GM12878 (cell line): ENCODE measurements at regions not wholly inside any gene's neighbourhood (a gene's known extent, or its start where the extent isn't known, plus 50 kb on each side); places are given as distances from the start of the nearest gene placed in this dataset.

Source experiments
- ATAC-seq: fragments of 200-7000 bp; cut with Tn5 transposase; 3 replicates; pipeline ENCODE4 v1.9.1; 2020; ENCODE audit warnings: mild to moderate bottlenecking, moderate library complexity
- BruUV-seq: library from RNA; stranded (reverse); fragments of 400-500 nt; replicated peaks from 2 replicates; lab custom pipeline; 2021; lab: Mats Ljungman, UMichigan
- CTCF ChIA-PET: fragments of 300-600 bp; sonication (Branson Sonifier 250); formaldehyde crosslinking; extraction: SDS; loops from one replicate; lab custom pipeline; 2021; ENCODE audit warnings: inconsistent platforms; lab: Yijun Ruan, JAX
- POLR2A ChIA-PET: fragments of 350-600 bp; formaldehyde crosslinking; extraction: SDS; loops from one replicate; lab custom pipeline; 2021; ENCODE audit warnings: inconsistent platforms; lab: Charles Lee
- RAD21 ChIA-PET: fragments of 300-600 bp; sonication (Branson Sonifier 250); formaldehyde crosslinking; loops from one replicate; lab custom pipeline; 2023; ENCODE audit warnings: antibody characterized with exemption; ENCODE audit not compliant: unreplicated experiment; lab: Charles Lee
- SMC1A ChIA-PET: fragments of 300-600 bp; sonication (Branson Sonifier 250); formaldehyde crosslinking; loops from one replicate; lab custom pipeline; 2023; ENCODE audit not compliant: unreplicated experiment, uncharacterized antibody; lab: Charles Lee
- DNase-seq: peaks from one replicate; pipeline ENCODE4 v3.0.0-alpha.2; 2011; ENCODE audit warnings: low read depth, low spot score
- FAIRE-seq: peaks from 3 replicates; lab custom pipeline; 2011; peaks lifted over from hg19 to GRCh38; lab: Jason Lieb, UNC
- H2AFZ ChIP-seq: 2 replicates; pipeline ENCODE4 v1.6.0; 2011; ENCODE audit warnings: low read depth, low read length, control low read depth; ENCODE audit not compliant: control insufficient read depth
- H3K27ac ChIP-seq: 2 replicates; pipeline ENCODE4 v1.5.1; 2011; ENCODE audit warnings: control low read depth; ENCODE audit not compliant: control insufficient read depth, insufficient read depth
- H3K27me3 ChIP-seq, 2 experiments: replicated peaks in 1 of 2; 2 replicates each; pipeline versions ENCODE4 v1.6.0 to v1.6.1; 2011; ENCODE audit warnings: low read length in 1 of 2; ENCODE audit not compliant: control insufficient read depth in 2 of 2, insufficient read depth in 2 of 2
- H3K36me3 ChIP-seq, 2 experiments: 2 replicates each; pipeline ENCODE4 v1.5.1; 2011; ENCODE audit warnings: low read length in 1 of 2; ENCODE audit not compliant: control insufficient read depth in 2 of 2, insufficient read depth in 2 of 2
- H3K4me1 ChIP-seq: 2 replicates; pipeline ENCODE4 v1.6.1; 2011; ENCODE audit warnings: mild to moderate bottlenecking, low read length, moderate library complexity, mixed read lengths; ENCODE audit not compliant: control insufficient read depth, insufficient read depth
- H3K4me2 ChIP-seq: 2 replicates; pipeline ENCODE4 v1.6.0; 2011; ENCODE audit warnings: control low read depth; ENCODE audit not compliant: control insufficient read depth, insufficient read depth
- H3K4me3 ChIP-seq: fragments of 200-600 bp; sonication (generic); 2 replicates; pipeline ENCODE4 v1.5.1; 2016
- H3K79me2 ChIP-seq: 2 replicates; pipeline ENCODE4 v1.6.0; 2011; ENCODE audit warnings: low read length; ENCODE audit not compliant: control insufficient read depth, insufficient read depth
- H3K9ac ChIP-seq: 2 replicates; pipeline ENCODE4 v1.8.0; 2011; ENCODE audit warnings: low read length, control low read depth, mixed read lengths; ENCODE audit not compliant: control insufficient read depth, insufficient read depth
- H3K9me3 ChIP-seq: replicated peaks from 3 replicates; pipeline ENCODE4 v1.5.1; 2011; ENCODE audit warnings: mild to moderate bottlenecking, low read length; ENCODE audit not compliant: control insufficient read depth, insufficient read depth
- H4K20me1 ChIP-seq: 2 replicates; pipeline ENCODE4 v1.6.0; 2011; ENCODE audit not compliant: control insufficient read depth, insufficient read depth
- ATF7 ChIP-seq: fragments of 450-650 bp; IDR thresholded peaks from 2 replicates; pipeline ENCODE4 v1.6.1; 2016; ENCODE audit warnings: low read depth, mild to moderate bottlenecking
- CHD2 ChIP-seq: IDR thresholded peaks from 2 replicates; pipeline ENCODE4 v1.6.1; 2011; ENCODE audit warnings: low read depth, low read length, improper control_type of control experiment, borderline replicate concordance
- GABPA ChIP-seq: IDR thresholded peaks from 2 replicates; pipeline ENCODE4 v1.6.1; 2014; ENCODE audit warnings: antibody characterized with exemption, low read depth, mild to moderate bottlenecking, inconsistent platforms
- KLF5 ChIP-seq: fragments of 450-650 bp; IDR thresholded peaks from 2 replicates; pipeline ENCODE4 v1.6.1; 2014; ENCODE audit warnings: mild to moderate bottlenecking; ENCODE audit not compliant: partially characterized antibody
- MYB ChIP-seq: fragments of 150-350 bp; IDR thresholded peaks from 2 replicates; pipeline ENCODE4 v1.6.1; 2014; ENCODE audit warnings: mild to moderate bottlenecking, low read depth, low read length, borderline replicate concordance
- RAD51 ChIP-seq: fragments of 450-650 bp; IDR thresholded peaks from 2 replicates; pipeline ENCODE4 v1.6.1; 2016; ENCODE audit warnings: moderate library complexity, mild to moderate bottlenecking, inconsistent platforms
- SMC3 ChIP-seq: IDR thresholded peaks from 2 replicates; pipeline ENCODE4 v1.6.1; 2011; ENCODE audit warnings: low read length, improper control_type of control experiment, borderline replicate concordance
- TBL1XR1 ChIP-seq: IDR thresholded peaks from 2 replicates; pipeline ENCODE4 v1.6.1; 2012; ENCODE audit warnings: low read depth, low read length, improper control_type of control experiment
- WRNIP1 ChIP-seq: IDR thresholded peaks from 2 replicates; pipeline ENCODE4 v1.6.1; 2011; ENCODE audit warnings: low read depth, low read length, improper control_type of control experiment, borderline replicate concordance
- ZBED1 ChIP-seq: IDR thresholded peaks from 2 replicates; pipeline ENCODE4 v1.6.1; 2016; ENCODE audit warnings: borderline replicate concordance
- ZSCAN29 ChIP-seq: fragments of 450-650 bp; IDR thresholded peaks from 2 replicates; pipeline ENCODE4 v1.6.1; 2017; ENCODE audit warnings: mild to moderate bottlenecking, moderate library complexity
- WGBS: methylation state at CpG from one replicate; pipeline ENCODE4 v1.1.6; 2016; ENCODE audit warnings: low lambda C conversion rate; ENCODE audit not compliant: insufficient replicate concordance, insufficient coverage; ENCODE audit errors: missing lambda C conversion rate; 5-methylcytosine and 5-hydroxymethylcytosine counted together
- in situ Hi-C: fragments of 300-500 bp; cut with MboI; formaldehyde crosslinking; loops from 9 replicates; pipeline ENCODE4 v1.14.3; 2018; ENCODE audit warnings: mixed read lengths
- intact Hi-C: fragments of 100-400 bp; cut with micrococcal nuclease; formaldehyde crosslinking; loops from one replicate; pipeline ENCODE4 v1.14.2; 2022; ENCODE audit not compliant: unreplicated experiment
- TF ChIP-seq, protein P1 (sequence below): IDR thresholded peaks from 2 replicates; pipeline ENCODE4 v1.6.1; 2012; ENCODE audit warnings: mild to moderate bottlenecking, low read depth, low read length
- TF ChIP-seq, protein P2 (sequence below): fragments of 450-650 bp; formaldehyde crosslinking; IDR thresholded peaks from 2 replicates; pipeline ENCODE4 v1.4.0; 2022; ENCODE audit warnings: mild to moderate bottlenecking, moderate library complexity

DNA sequence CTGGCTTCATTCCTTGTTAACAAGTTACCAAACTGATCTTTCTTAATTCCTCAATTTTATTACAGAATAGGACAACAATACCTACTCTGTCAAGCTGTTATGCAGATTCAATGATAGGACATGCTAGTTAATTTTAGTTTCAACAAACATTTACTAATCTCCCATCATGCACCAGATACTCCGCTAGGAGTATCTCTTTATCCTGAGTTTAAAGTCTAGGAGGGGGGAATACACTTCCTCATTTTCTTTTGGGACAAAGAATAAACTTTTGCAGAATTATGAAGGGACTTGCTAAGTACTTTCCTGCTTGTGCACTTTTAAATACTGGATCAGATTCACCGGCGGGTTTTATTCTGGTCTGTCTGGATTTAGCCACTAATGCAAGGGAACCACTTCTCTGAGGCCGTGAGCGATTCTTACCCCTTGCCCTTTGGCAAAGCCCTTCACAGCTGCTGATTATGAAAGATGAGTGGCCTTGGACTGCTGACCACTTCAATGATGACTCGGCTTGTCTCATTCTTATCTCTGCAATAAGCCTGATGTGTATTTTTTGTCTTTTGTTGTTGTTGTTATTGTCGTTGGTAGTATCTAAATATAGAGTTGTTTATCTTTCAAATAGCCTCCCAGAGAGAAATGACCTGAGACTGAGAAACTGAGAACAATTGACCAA lies 73.9 kb downstream of the RMI1 start:
- H3K36me3 ChIP-seq: no peaks in the 10 kb centered on the region
- ChIA-PET RAD21 (no interaction called here), SMC1A (no interaction called here), POLR2A (no interaction called here), CTCF (no interaction called here)
- no peak for TF ChIP-seq WRNIP1
- TF ChIP-seq, protein P1, sequence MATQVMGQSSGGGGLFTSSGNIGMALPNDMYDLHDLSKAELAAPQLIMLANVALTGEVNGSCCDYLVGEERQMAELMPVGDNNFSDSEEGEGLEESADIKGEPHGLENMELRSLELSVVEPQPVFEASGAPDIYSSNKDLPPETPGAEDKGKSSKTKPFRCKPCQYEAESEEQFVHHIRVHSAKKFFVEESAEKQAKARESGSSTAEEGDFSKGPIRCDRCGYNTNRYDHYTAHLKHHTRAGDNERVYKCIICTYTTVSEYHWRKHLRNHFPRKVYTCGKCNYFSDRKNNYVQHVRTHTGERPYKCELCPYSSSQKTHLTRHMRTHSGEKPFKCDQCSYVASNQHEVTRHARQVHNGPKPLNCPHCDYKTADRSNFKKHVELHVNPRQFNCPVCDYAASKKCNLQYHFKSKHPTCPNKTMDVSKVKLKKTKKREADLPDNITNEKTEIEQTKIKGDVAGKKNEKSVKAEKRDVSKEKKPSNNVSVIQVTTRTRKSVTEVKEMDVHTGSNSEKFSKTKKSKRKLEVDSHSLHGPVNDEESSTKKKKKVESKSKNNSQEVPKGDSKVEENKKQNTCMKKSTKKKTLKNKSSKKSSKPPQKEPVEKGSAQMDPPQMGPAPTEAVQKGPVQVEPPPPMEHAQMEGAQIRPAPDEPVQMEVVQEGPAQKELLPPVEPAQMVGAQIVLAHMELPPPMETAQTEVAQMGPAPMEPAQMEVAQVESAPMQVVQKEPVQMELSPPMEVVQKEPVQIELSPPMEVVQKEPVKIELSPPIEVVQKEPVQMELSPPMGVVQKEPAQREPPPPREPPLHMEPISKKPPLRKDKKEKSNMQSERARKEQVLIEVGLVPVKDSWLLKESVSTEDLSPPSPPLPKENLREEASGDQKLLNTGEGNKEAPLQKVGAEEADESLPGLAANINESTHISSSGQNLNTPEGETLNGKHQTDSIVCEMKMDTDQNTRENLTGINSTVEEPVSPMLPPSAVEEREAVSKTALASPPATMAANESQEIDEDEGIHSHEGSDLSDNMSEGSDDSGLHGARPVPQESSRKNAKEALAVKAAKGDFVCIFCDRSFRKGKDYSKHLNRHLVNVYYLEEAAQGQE: no peak
- TF ChIP-seq ATF7: no peak
- no peak for TF ChIP-seq KLF5
- TF ChIP-seq ZSCAN29: no peak
- no peak for TF ChIP-seq MYB
- no peak for TF ChIP-seq RAD51
- TF ChIP-seq GABPA: no peak
- TF ChIP-seq, protein P2, sequence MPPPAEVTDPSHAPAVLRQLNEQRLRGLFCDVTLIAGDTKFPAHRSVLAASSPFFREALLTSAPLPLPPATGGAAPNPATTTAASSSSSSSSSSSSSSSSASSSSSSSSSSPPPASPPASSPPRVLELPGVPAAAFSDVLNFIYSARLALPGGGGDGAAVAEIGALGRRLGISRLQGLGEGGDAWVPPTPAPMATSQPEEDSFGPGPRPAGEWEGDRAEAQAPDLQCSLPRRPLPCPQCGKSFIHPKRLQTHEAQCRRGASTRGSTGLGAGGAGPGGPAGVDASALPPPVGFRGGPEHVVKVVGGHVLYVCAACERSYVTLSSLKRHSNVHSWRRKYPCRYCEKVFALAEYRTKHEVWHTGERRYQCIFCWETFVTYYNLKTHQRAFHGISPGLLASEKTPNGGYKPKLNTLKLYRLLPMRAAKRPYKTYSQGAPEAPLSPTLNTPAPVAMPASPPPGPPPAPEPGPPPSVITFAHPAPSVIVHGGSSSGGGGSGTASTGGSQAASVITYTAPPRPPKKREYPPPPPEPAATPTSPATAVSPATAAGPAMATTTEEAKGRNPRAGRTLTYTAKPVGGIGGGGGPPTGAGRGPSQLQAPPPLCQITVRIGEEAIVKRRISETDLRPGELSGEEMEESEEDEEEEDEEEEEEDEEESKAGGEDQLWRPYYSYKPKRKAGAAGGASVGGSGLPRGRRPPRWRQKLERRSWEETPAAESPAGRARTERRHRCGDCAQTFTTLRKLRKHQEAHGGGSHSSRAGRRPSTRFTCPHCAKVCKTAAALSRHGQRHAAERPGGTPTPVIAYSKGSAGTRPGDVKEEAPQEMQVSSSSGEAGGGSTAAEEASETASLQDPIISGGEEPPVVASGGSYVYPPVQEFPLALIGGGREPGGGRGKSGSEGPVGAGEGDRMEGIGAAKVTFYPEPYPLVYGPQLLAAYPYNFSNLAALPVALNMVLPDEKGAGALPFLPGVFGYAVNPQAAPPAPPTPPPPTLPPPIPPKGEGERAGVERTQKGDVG (CRISPR knock-in tag): no peak
- no peak for TF ChIP-seq ZBED1
- no peak for TF ChIP-seq SMC3
- TF ChIP-seq CHD2: no peak
- TF ChIP-seq TBL1XR1: no peak
- ATAC-seq (no peak), FAIRE-seq (no peak), DNase-seq (no peak)
- no peak overlapping the region for H2AFZ ChIP-seq
- intact Hi-C loops (no loop called here), in situ Hi-C loops (no loop called here)
- 52% methylated on average over 7 of the region's 7 CpGs for WGBS
- no peaks in the 10 kb centered on the region for H3K79me2 ChIP-seq
- H3K4me1 ChIP-seq: no peaks in the 10 kb centered on the region
- H3K9ac ChIP-seq: no peak overlapping the region
- H3K27ac ChIP-seq: no peak overlapping the region
- H3K9me3 ChIP-seq: no peaks in the 10 kb centered on the region
- BruUV-seq: no TSS peak
- H3K27me3 ChIP-seq: no peaks in the 10 kb centered on the region; a peak in 1 of 4 replicates
- H4K20me1 ChIP-seq: no peaks in the 10 kb centered on the region
- no peak overlapping the region for H3K4me3 ChIP-seq
- no peak overlapping the region for H3K4me2 ChIP-seq
